NOMO-1 (cell line): ENCODE measurements at regions not wholly inside any gene's neighbourhood (a gene's known extent, or its start where the extent isn't known, plus 50 kb on each side); places are given as distances from the start of the nearest gene placed in this dataset.

Experiments
- DNase-seq, 2 experiments: peaks; one replicate each; lab custom pipeline; 2025; ENCODE audit not compliant: unreplicated experiment in 2 of 2; lab: John Stamatoyannopoulos, UW

DNA sequence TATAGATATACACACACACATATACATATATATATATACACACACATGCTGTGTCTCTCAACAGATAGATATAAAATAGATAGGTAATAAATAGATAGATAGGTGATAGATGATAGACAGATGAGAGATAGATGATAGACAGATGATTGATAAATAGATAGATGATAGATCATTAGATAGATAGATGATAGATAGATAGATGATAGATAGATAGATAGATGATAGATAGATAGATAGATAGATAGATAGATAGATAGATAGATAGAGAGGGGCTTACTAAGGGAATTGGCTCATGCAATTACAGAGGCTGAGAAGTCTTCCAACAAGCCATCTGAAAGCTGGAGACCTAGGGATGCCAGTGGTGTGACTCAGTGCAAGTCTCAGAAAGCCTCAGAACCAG is 394.5 kb downstream of the ICE1 start:
- no peak for DNase-seq

DNA sequence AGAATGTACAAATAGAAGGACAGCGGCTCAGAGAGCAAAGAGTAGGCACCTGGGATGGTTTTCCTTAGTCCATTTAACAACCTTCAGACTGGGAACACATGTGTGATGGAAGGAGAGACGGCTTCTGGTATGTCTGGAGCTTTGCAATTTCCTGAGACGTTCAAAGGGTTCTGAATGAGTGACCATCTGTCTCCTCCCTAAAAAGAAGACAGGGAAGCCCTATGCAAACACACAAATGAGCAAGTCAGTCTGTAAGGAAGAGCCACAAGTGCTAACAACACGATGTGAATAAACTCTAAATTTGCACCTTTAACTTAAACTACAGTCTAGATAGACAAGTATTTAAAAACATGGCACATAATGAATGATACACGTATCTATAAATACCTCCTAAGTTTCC is 391.0 kb downstream of the ICE1 start:
- DNase-seq: no peak

DNA sequence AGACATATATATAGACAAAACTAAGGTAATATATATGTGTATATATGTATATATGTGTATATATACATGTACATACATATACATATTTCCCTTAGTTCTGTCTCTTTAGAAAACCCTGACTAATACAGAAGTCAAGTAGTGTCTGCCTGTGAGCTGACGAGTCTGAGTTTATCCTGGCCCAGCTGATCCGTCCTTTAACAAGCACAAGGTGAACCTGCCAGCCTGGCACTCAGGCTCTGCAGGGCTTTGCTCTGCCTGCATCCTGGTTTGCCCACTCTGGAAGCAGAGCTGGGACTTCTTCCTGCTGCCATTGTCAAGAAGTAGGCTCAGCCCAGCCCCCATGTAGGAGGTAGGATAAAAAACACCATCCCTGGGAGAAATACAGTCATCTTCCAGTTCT is 388.0 kb downstream of the ICE1 start:
- no peak for DNase-seq

DNA sequence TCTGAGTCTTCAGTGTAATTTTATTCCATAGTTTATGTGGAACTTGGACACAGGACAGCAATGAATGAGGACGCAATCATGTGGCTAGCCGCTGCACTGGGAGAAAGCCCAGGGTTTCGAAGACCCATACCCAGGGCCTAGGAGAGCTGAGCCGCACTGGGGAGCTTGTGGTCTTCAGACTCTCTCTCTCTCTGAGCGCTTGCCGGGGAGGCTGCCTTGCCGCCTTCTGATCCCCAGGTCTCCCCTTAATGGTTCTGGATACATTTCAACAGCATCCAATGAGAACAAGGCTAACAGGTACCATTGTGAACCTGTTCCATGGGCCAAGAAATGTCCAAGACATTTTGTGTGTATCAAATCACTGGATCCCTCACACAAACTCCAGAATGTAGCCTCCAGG is 383.4 kb downstream of the ICE1 start:
- no peak for DNase-seq

DNA sequence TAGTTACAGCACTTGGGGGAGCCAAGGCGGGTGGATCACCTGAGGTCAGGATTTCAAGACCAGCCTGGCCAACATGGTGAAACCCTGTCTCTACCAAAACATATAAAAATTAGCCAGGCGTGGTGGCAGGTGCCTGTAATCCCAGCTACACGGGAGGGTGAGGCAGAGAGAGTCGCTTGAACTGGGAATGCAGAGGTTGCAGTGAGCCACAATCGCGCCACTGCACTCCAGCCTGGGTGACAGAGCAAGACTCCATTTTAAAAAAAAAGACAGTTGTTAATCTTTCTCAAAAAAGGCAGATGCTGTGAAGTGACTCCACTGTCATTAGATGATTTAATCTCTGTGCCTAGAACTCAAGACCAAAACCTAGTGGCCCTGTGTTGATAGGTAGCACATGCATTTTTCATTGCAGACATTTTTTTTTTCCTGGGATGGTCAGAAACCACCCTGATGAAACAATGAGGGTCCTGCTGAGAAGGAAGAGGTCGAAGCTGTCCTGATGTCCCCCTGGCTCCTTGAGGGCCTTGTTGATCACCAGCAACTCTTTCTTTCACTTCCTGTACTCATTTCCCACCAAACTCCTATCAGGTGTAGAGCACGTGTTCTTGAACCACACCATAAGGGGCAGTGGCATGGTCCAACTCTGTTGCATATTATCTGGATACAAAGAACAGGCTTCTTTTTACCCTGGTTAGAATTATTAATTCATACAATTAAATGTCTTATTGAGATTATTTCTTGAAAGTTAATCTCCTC is 382.2 kb downstream of the ICE1 start:
- DNase-seq: no peak

DNA sequence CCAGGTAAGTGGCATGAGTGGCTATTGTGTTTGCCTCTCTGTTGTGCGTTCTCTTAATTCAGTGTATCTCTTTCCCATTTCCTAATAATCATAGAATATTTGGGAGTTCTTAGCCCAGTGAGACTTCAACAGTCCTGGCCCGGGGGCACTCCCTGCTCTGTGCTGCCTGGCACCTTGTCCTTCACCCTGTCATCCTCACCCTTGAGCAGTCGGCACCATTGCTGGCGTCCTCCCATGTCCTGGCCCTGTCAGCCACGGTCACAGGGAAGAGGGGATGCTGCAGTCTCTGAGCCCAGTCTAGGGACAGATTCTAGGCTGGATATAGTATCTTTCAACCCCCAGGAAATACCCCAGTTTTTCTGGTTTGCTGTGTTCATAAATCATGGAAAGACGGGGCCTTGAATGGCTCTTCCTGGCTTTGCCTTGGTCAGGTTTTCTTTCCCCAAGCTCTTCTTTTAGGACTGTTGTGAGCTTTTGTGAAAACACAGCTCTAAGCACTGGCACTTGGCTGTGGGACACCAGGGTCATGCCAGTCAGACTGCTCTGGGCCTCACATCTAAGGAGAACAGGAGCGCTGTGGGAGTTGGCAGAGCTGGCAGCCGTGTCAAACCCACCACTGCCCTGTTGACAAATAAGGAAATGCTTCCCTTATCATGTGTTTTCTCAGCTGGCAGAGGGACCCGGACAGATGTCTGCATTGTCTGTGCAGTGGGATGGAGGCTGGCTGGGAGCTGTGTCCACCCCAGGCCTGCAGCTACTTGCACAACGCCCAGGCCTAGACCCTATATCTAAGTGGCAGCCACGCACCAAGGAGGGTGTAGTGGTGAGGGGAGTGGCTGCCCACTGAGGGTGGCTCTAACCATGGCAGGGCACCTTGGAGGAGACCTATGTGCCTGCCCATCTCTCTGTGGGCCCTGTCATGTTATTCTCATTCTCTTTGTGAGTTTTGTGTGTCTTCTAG is 378.6 kb downstream of the ICE1 start:
- no peak for DNase-seq

DNA sequence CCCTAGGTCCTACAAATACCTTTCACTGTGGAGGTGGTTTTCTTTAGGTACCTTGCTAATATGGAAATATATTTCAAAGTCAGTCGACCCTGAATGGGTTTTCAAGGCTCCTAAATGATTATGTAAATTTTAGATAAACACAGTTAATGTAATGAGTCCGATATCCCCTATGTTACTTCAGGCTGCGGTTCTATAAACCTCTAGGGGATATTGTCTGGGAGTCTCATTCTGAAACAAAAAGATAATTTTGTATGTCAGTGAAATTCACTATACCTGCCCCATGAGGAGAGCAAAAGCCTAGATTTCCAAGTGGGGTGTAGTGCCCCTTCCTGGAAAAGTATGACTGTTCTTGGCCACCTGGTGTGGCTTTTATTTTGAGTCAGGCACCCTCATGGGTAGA is 377.3 kb downstream of the ICE1 start:
- DNase-seq: no peak

DNA sequence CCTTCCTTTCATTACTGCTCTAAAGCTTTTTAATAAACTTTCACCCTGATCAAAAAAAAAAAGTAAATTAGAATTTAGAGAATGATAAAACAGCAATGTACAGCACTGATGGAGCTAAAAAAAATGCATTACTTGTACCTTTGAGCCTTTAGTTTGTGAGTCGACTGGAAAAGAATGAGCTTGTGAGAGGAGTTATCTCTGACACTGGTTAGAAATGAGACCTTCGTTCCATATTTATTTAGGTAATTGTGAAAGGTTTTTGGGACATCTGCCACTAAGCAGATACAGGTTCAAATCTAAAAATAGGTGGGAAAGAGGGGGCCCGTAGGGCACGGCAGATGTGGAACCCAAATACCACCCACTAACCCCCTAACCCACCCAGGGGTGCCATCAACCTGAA is 376.8 kb downstream of the ICE1 start:
- no peak for DNase-seq

DNA sequence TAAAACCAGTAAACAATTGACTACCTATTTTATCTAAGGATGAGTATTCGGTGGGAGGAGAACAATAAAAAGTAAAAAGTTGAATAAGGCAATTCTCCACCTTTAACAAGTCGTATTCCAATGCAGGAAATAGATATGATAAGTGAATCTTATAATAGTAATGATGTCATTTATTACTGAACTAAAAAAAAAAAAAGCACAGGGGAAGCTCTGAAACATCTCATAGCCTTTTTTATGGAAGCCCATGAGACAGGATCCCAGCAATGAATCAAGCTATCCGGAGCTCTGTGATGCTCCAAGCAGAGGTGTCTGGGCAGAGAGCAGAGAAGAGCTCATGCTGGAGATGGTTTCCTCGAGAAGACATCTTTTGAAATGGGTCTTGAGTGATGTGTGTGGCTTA is 376.0 kb downstream of the ICE1 start:
- DNase-seq: no peak

DNA sequence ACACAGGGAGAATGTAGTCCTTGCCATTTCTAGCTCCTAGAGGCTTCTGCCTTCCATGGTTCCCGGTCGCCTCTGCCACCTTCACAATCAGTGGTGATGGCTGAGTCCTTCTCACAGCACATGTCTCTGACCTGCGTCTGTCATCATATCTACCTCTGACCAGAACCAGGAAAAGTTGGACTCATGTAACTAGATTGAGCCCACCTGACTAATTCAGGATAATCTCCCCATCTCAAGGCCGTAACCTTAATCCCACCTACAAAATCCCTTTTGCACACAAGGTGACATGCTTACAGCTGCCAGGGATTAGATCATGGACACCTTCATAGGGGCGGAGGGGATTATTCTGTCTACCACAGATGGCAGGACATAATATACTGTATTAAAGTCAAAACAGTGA is 375.6 kb downstream of the ICE1 start:
- no peak for DNase-seq

DNA sequence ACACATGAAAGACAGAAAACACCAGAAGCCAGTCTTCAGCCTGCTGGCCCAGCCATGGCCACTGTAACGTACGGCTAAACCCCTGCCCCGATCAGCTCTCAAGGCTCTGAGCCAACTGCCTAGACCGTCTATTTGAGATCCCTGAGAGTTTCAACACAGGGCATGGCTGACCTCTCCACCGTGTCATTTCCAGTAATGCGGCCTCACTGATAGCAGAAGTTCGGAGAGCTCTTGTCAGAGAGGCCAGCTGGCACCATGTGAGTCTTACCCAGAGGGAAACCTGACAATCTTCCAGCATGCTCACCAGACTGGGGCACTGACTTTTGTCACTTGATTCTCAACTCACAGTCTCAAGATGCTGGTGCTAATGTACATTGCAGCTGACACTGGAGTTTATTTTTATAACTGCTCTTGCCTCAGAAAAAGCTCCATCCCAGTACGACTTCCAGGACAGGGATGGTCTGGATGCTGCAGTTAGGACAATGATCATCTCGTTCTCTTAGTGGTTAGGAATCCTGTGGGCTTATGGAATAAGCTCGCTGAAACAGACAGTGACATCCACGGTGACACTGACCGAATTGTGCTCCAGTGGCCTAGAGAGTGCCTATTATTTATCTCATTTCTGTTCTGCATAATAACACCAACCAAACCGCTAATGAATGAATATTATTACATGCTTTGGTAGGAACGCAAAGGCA is 372.7 kb downstream of the ICE1 start:
- no peak for DNase-seq

DNA sequence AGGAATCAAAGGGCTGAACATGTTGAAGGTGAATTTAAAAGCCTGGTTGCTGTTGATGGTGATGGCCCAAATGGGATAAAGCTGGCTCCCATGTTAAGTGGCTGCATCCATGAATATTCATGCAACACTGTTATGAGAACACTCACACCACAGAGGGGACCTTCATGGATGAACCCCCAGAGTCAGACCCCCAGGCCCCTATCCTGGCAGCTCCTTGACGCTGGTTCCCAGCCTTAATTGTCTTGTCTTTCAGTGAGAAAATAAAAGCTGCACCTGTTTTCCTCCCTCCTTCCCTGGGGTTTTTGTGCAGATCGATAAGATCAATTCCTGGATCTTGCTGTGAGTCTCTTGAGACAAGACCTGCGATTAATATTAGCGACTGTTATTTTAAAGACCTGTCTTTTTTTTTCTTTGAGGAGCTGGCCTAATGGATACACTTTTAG is 371.7 kb downstream of the ICE1 start:
- no peak for DNase-seq

DNA sequence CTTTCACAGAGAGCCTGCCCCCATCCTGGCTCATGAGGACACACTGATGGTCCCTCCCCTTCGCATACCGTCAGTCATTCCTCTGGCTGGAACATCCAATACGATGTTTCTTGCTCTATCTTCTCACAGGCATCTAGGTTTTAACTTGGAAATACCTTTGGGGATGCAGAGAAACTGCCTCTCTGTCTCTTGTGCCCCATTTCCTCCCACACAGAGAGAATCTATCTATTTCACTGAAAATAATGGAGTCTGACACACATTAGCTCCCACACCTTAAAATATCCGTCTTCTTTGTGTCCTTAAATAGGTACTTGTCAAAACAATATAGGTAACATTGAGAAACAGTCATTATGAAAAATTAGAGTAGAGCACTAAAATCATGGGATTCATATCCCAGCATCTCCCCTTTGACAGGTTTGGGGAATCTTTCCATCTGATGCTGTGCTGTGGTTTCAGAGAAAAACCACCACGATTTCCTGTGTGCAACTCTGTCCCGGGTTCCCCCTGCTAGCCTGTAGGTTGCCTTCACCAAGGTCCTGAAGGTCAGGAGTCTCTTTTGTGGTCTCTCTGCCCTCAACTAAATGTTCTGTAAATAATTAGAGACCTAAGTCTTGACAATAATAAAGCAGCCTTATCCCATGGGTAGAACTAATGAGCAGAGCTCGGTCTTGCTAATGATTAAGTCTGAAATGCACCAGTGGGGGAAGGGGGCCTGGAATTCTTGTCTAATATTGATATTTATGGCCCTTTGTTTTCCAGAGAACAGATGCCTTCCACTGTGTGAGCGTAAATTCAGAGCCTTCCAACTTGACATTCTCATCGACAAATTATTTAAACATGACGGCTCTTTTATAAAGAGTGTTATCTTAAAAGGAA is 371.0 kb downstream of the ICE1 start:
- DNase-seq: no peak

DNA sequence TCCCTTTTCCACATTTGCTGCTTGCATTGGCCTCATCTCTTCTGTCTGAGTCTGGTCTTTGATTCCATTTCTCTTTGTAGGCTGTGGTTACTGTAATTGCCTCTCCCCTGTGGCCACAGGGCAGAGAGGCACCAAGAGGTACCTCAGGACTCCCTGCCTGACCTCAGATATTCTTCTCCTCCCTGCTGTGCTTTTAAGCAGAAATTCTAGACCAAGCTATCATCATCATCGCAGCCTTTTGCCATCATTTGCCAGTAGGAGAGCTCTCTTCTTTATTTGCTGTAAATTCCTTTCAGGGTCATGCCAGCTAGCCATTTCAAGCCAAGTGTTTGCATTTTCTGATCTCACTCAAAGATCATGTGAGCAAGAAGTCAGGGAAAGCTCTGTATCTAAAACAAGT is 369.6 kb downstream of the ICE1 start:
- DNase-seq: no peak

DNA sequence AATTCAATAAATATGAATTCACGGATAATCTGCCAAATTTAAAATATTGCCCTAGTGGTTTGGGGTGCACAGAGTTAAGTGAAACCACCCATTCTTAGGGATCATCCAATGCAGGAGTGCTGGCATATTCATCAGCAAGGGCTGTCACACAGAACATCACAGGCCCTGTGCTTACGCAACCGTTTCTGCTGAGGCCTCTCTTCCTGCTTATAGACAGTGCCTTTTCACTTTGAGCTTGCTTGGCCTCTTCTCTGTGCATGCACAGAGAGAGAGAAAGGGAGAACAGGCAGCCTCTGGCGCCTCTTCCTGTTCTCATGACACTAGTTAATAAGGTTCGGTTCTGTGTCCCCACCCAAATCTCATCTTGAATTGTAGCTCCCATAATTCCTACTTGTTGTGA is 366.3 kb downstream of the ICE1 start:
- peak; percentile 69 to 72 for DNase-seq

DNA sequence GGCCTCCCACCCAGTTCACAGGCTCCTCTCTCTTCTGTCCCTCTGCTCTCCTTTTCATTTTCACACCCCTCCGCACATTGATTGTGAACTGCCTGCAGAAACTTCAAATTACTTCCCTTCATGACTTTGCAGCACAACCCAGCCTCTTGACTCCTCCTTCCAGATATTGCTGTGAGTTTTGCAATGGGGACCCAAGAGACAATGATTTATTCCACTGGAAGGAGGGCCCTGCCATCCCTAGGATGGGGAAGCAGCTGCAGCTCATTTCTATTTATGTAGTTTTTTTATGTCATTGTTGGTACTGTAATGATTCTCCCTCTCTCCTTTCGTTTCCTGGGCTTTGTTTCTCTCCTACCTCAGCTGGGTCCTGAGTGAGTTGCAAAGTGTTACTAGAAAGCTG is 364.9 kb downstream of the ICE1 start:
- peak; percentile 89 to 93 for DNase-seq

DNA sequence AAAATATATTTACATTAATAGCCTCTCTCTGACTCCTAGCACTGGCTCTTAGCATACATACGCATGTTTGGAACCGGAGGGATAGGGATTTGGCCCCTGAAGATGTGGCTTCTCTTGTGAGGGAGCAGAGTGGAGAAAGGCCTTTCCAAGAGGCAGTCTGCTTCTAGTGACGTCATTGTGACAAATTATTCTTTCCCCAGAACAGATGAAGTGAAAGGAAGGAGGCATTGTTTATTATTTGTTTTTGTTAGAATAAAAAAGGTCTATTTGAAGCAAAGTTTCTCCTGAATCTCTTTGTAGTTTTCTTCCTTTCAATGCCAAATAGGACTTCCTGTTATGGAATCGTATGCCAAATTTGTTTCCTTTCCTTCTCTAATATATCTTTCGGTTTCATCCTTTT is 361.6 kb downstream of the ICE1 start:
- DNase-seq: no peak

DNA sequence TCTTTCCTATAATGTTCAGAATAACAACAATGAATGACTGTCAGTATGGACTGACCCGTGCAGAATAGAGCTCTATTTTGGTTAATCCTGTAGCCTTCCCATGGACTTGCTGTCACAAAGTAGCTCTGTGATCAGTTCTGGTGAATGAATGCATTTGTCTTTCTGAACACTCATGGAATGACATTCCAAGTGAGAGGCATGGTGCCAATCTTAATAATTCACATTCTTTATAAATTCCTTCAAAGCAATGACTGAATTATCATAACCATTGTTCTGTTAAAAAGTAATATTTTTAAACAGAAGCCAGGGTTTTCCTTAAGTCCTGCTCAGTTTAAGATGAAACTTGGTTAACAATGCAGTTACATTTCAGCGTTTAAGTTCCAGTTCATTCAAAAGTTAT is 360.5 kb downstream of the ICE1 start:
- no peak for DNase-seq

DNA sequence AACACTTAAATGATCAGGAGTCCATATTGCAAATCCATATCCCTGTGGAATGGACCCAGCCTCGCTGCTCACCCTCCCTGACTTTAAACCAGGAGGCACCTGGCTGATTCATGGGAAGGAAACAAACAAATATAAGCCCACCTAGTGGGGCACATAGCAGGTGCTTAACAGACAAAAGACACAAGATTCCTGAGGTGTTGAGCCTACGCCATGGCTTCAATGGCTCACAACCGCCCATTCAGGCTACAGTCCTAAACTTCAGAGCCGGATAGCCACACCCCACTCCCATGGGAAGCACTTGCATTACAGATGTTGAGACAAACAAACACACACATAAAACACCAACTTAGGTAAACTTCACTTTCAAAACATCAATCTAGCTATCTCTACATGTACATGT is 359.9 kb downstream of the ICE1 start:
- DNase-seq: no peak

DNA sequence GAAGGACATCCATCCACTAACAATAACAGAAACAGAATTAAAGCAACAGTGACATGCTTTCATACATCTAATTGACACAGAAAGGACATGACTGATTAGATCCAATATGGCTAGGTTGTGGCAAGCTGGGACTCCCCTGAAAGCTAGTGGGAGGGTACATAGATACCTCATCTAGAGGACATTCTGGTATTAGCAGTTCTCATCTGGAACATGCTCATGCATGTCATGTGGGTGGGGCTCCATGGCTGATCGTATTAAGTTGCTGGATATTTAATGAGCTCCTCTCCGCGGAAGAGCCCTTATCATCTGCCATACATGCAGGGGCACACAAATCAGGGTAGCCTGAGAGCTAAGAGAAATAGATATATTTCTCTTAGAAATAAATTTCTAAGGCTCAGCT is 358.9 kb downstream of the ICE1 start:
- DNase-seq: no peak
